Prostate gland (tissue), 2 donors: ENCODE measurements at regions not wholly inside any gene's neighbourhood (a gene's known extent, or its start where the extent isn't known, plus 50 kb on each side); places are given as distances from the start of the nearest gene placed in this dataset.

Experiments
- CTCF ChIP-seq, 4 experiments: fragments of 200-600 bp in 2 of 4; fragments of 450-650 bp in 2 of 4; sonication (generic) in 2 of 4; IDR thresholded peaks; 1 replicate in 3 of 4; 2 replicates in 1 of 4; pipeline ENCODE4 v1.5.1; 2016 to 2019; ENCODE audit warnings: antibody characterized with exemption in 4 of 4, mild to moderate bottlenecking in 2 of 4, moderate library complexity in 2 of 4
- POLR2A ChIP-seq: fragments of 450-650 bp; IDR thresholded peaks from one replicate; pipeline ENCODE4 v1.6.1; 2016; ENCODE audit warnings: antibody characterized with exemption, mild to moderate bottlenecking

DNA sequence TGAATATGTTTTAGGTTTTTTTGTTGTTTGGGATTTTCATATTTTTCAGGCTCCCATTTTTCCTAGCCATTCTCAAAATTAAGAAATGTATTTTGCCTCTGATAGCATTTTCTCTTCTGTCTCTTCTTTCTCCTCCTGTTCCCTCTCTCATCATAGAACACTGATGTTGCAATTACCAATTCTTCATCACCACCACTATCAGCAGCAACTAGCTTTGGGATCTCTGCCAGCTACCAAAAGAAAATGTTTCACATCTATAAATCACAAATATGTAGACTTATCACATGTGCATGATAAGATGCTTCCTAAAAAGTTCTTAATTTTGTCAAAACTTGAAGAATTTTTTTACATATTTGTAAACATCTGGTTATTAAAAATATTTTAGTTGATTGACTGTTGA lies 887.1 kb downstream of the MAT2B start:
- TF ChIP-seq CTCF (IDR thresholded peaks at IDR 0.05) (no peak), POLR2A (no peak)
